Stimulated activated CD8-positive, alpha-beta memory T cell treated with anti-CD3 and anti-CD28 coated beads, Interleukin-2, amount 100 ng/mL, for 48 hours (primary cell): ENCODE measurements at regions not wholly inside any gene's neighbourhood (a gene's known extent, or its start where the extent isn't known, plus 50 kb on each side); places are given as distances from the start of the nearest gene placed in this dataset.

Experiments
- DNase-seq, 2 donors: peaks; one replicate each; pipeline ENCODE4 v3.0.0-alpha.2; 2020; ENCODE audit warnings: low read depth in 2 of 2

- DNase-seq, result no peak
Observed at GRCh38 chr14:27371868-27372267, 774.0 kb upstream of the NOVA1 start.

- no peak for DNase-seq
Observed at GRCh38 chr14:27372771-27373170, 774.9 kb upstream of the NOVA1 start.

GRCh38 chr14:27384124-27384523 is 786.3 kb upstream of the NOVA1 start:
- DNase-seq, result no peak

GRCh38 chr14:27386391-27386790 is 788.6 kb upstream of the NOVA1 start:
- no peak for DNase-seq

GRCh38 chr14:27387463-27387862 is 789.6 kb upstream of the NOVA1 start:
- DNase-seq, result no peak

GRCh38 chr14:27389402-27389801 is 791.6 kb upstream of the NOVA1 start:
- DNase-seq, result no peak

- no peak for DNase-seq
Observed at GRCh38 chr14:27390155-27390554, 792.3 kb upstream of the NOVA1 start.

GRCh38 chr14:27391331-27391730 is 793.5 kb upstream of the NOVA1 start:
- no peak for DNase-seq

- no peak for DNase-seq
Observed at GRCh38 chr14:27392153-27392552, 794.3 kb upstream of the NOVA1 start.

- no peak for DNase-seq
Observed at GRCh38 chr14:27409944-27410343, 812.1 kb upstream of the NOVA1 start.

GRCh38 chr14:27410981-27411380 is 813.1 kb upstream of the NOVA1 start:
- DNase-seq, result no peak

- no peak for DNase-seq
Observed at GRCh38 chr14:27427796-27428195, 830.0 kb upstream of the NOVA1 start.

GRCh38 chr14:27435923-27436670 is 838.3 kb upstream of the NOVA1 start:
- DNase-seq, result no peak

GRCh38 chr14:27484633-27485032 is 886.8 kb upstream of the NOVA1 start:
- no peak for DNase-seq

- no peak for DNase-seq
Observed at GRCh38 chr14:27485193-27485592, 887.4 kb upstream of the NOVA1 start.

- DNase-seq, result no peak
Observed at GRCh38 chr14:27506272-27506671, 908.4 kb upstream of the NOVA1 start.

GRCh38 chr14:27528328-27528727 is 930.5 kb upstream of the NOVA1 start:
- DNase-seq, result no peak

- DNase-seq, result no peak
Observed at GRCh38 chr14:27536748-27537147, 938.9 kb upstream of the NOVA1 start.

- DNase-seq, result no peak
Observed at GRCh38 chr14:27546111-27546510, 948.3 kb upstream of the NOVA1 start.

- DNase-seq, result no peak
Observed at GRCh38 chr14:27553790-27554189, 956.0 kb upstream of the NOVA1 start.

- no peak for DNase-seq
Observed at GRCh38 chr14:27557445-27557844, 959.6 kb upstream of the NOVA1 start.

- no peak for DNase-seq
Observed at GRCh38 chr14:27559848-27560247, 962.0 kb upstream of the NOVA1 start.

GRCh38 chr14:27566843-27567382 is 969.1 kb upstream of the NOVA1 start:
- DNase-seq, result no peak

- DNase-seq, result no peak
Observed at GRCh38 chr14:27573018-27573417, 975.2 kb upstream of the NOVA1 start.
